Neural cell (in vitro differentiated cells): ENCODE measurements at regions not wholly inside any gene's neighbourhood (a gene's known extent, or its start where the extent isn't known, plus 50 kb on each side); places are given as distances from the start of the nearest gene placed in this dataset.

Source experiments
- H2AFZ ChIP-seq: fragments of 200-600, 300-800 bp; sonication (generic), shearing (Covaris generic); 2 replicates; pipeline ENCODE4 v1.6.0; 2014; ENCODE audit warnings: low read depth, mild to moderate bottlenecking, antibody characterized with exemption, low read length, moderate library complexity
- H3F3A ChIP-seq: fragments of 200-600 bp; shearing (Covaris generic); 2 replicates; pipeline ENCODE4 v1.6.1; 2016; ENCODE audit warnings: mild to moderate bottlenecking, moderate library complexity, mixed read lengths, antibody characterized with exemption, low read length; ENCODE audit not compliant: insufficient read depth, poor library complexity, severe bottlenecking
- H3K27ac ChIP-seq: fragments of 200-600, 300-800 bp; sonication (generic), shearing (Covaris generic); 2 replicates; pipeline ENCODE4 v1.5.1; 2014; ENCODE audit warnings: mild to moderate bottlenecking, low read length, moderate library complexity
- H3K27me3 ChIP-seq: fragments of 300-800, 200-600 bp; sonication (generic), shearing (Covaris generic); 2 replicates; pipeline ENCODE4 v1.6.0; 2014; ENCODE audit warnings: mild to moderate bottlenecking, low read depth, low read length, moderate library complexity; ENCODE audit not compliant: insufficient read depth
- H3K36me3 ChIP-seq: fragments of 300-800, 200-600 bp; sonication (generic), shearing (Covaris generic); 2 replicates; pipeline ENCODE4 v1.5.1; 2014; ENCODE audit warnings: mild to moderate bottlenecking, antibody characterized with exemption, low read length, moderate library complexity; ENCODE audit not compliant: insufficient read depth
- H3K4me2 ChIP-seq: fragments of 300-800, 200-600 bp; sonication (generic), shearing (Covaris generic); 2 replicates; pipeline ENCODE4 v1.6.0; 2014; ENCODE audit warnings: mild to moderate bottlenecking, low read length
- H3K4me3 ChIP-seq: fragments of 300-800, 200-600 bp; sonication (generic), shearing (Covaris generic); 2 replicates; pipeline ENCODE4 v1.5.1; 2014; ENCODE audit warnings: mild to moderate bottlenecking, low read length, moderate library complexity
- H3K79me2 ChIP-seq: fragments of 200-600 bp; shearing (Covaris generic); replicated peaks from 2 replicates; pipeline ENCODE4 v1.6.0; 2014; ENCODE audit warnings: mild to moderate bottlenecking, low read length, moderate library complexity; ENCODE audit not compliant: insufficient read depth
- H3K9ac ChIP-seq: fragments of 300-800, 200-600 bp; sonication (generic), shearing (Covaris generic); 2 replicates; pipeline ENCODE4 v1.6.1; 2016; ENCODE audit warnings: mild to moderate bottlenecking, low read length, mixed read lengths
- H3K9me2 ChIP-seq: fragments of 200-600 bp; shearing (Covaris generic); 2 replicates; pipeline ENCODE4 v1.6.1; 2016; ENCODE audit warnings: mild to moderate bottlenecking, low read length, mixed read lengths; ENCODE audit not compliant: insufficient read depth
- H3K9me3 ChIP-seq: fragments of 200-600, 300-800 bp; sonication (generic), shearing (Covaris generic); 2 replicates; pipeline ENCODE4 v1.6.1; 2016; ENCODE audit warnings: mild to moderate bottlenecking, mixed run types, low read length, moderate library complexity, mixed read lengths
- H4K20me1 ChIP-seq: fragments of 200-600 bp; shearing (Covaris generic); 2 replicates; pipeline ENCODE4 v1.6.1; 2016; ENCODE audit warnings: mild to moderate bottlenecking, mixed run types; ENCODE audit not compliant: insufficient read depth
- EP300 ChIP-seq: fragments of 450-650 bp; conservative IDR thresholded peaks from 2 replicates; pipeline ENCODE4 v1.6.1; 2014; ENCODE audit warnings: antibody characterized with exemption, mild to moderate bottlenecking, moderate library complexity; ENCODE audit not compliant: poor library complexity, severe bottlenecking
- EZH2 ChIP-seq: fragments of 200-600, 300-800 bp; shearing (Covaris generic), sonication (generic); IDR thresholded peaks from 2 replicates; pipeline ENCODE4 v1.6.1; 2014; ENCODE audit warnings: antibody characterized with exemption, low read length, borderline replicate concordance, mild to moderate bottlenecking; ENCODE audit not compliant: insufficient read depth, poor library complexity, severe bottlenecking
- MXI1 ChIP-seq: fragments of 450-650 bp; conservative IDR thresholded peaks from 2 replicates; pipeline ENCODE4 v1.6.1; 2014; ENCODE audit warnings: antibody characterized with exemption, mild to moderate bottlenecking; ENCODE audit not compliant: poor library complexity, severe bottlenecking
- POLR2AphosphoS5 ChIP-seq: IDR thresholded peaks from 2 replicates; pipeline ENCODE4 v1.6.1; 2012
- RAD21 ChIP-seq: fragments of 450-650 bp; conservative IDR thresholded peaks from 2 replicates; pipeline ENCODE4 v1.6.1; 2014; ENCODE audit warnings: antibody characterized with exemption, mild to moderate bottlenecking, moderate library complexity
- REST ChIP-seq: IDR thresholded peaks from 2 replicates; pipeline ENCODE4 v1.6.1; 2012; ENCODE audit warnings: borderline replicate concordance
- SMC3 ChIP-seq: fragments of 450-650 bp; conservative IDR thresholded peaks from 2 replicates; pipeline ENCODE4 v1.6.1; 2014; ENCODE audit warnings: antibody characterized with exemption, mild to moderate bottlenecking, moderate library complexity; ENCODE audit not compliant: poor library complexity
- TAF1 ChIP-seq: IDR thresholded peaks from 2 replicates; pipeline ENCODE4 v1.6.1; 2012; ENCODE audit warnings: low read depth
- TF ChIP-seq, protein P1 (sequence below): fragments of 450-650 bp; IDR thresholded peaks from 2 replicates; pipeline ENCODE4 v1.5.1; 2014; ENCODE audit warnings: antibody characterized with exemption, mild to moderate bottlenecking, moderate library complexity; ENCODE audit not compliant: poor library complexity, severe bottlenecking

DNA sequence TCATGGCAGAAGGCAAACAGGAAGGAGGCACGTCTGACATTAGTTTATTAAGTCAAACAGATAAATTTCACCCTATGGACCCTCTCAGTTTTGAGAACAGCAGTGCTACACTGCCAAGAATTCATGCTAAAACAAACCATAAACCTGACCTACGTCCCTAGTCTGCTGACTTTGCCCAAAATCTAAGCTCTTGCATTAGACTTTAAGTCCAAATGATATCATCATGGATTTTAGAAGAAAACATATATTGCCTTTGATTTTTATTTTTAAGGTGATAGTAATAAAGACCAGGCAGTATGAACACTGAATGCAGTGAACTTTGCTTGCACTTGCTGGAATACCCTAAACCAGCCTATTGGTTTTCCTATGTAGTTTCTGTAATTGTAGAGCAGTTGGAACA lies 79.6 kb upstream of the GADL1 start:
- no peak overlapping the region for H3K4me2 ChIP-seq
- H3F3A ChIP-seq, result no peaks in the 10 kb centered on the region
- no peaks in the 10 kb centered on the region for H4K20me1 ChIP-seq
- no peak for TF ChIP-seq SMC3
- no peak for TF ChIP-seq MXI1
- TF ChIP-seq RAD21, result no peak
- no peak for TF ChIP-seq TAF1
- no peak for TF ChIP-seq EZH2
- TF ChIP-seq EP300, result no peak
- TF ChIP-seq, protein P1, sequence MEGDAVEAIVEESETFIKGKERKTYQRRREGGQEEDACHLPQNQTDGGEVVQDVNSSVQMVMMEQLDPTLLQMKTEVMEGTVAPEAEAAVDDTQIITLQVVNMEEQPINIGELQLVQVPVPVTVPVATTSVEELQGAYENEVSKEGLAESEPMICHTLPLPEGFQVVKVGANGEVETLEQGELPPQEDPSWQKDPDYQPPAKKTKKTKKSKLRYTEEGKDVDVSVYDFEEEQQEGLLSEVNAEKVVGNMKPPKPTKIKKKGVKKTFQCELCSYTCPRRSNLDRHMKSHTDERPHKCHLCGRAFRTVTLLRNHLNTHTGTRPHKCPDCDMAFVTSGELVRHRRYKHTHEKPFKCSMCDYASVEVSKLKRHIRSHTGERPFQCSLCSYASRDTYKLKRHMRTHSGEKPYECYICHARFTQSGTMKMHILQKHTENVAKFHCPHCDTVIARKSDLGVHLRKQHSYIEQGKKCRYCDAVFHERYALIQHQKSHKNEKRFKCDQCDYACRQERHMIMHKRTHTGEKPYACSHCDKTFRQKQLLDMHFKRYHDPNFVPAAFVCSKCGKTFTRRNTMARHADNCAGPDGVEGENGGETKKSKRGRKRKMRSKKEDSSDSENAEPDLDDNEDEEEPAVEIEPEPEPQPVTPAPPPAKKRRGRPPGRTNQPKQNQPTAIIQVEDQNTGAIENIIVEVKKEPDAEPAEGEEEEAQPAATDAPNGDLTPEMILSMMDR, result no peak
- TF ChIP-seq REST, result no peak
- no peak for TF ChIP-seq POLR2AphosphoS5
- no peaks in the 10 kb centered on the region for H3K27me3 ChIP-seq
- no peak overlapping the region for H3K9ac ChIP-seq
- H3K4me3 ChIP-seq, result no peak overlapping the region
- H3K9me2 ChIP-seq, result no peaks in the 10 kb centered on the region
- H2AFZ ChIP-seq, result no peak overlapping the region
- H3K36me3 ChIP-seq, result no peaks in the 10 kb centered on the region
- H3K27ac ChIP-seq, result no peak overlapping the region
- no peaks in the 10 kb centered on the region for H3K79me2 ChIP-seq
- no peaks in the 10 kb centered on the region for H3K9me3 ChIP-seq

DNA sequence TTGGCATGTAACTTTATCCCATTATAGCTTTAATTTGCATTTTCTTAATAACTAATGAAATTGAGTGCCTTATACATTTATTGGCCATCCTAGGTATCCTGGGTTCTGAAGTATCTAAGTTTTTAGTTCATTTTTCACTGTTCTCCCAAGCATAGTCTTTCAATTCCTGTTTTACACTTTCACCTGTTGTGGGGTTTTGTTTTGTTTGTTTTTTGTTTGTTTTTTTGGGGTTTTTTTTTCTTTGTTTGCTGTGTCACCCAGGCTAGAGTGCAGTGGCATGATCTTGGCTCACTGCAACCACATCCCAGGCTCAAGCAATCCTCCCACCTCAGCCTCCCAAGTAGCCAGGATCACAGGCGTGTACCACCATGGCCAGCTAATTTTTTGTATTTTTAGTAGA lies 83.1 kb upstream of the GADL1 start:
- Histone ChIP-seq H3K9me3 (no peaks in the 10 kb centered on the region), H3K36me3 (no peaks in the 10 kb centered on the region), H3K79me2 (no peaks in the 10 kb centered on the region), H3K4me3 (no peak overlapping the region), H3K9ac (no peak overlapping the region), H3F3A (no peaks in the 10 kb centered on the region), H3K9me2 (no peaks in the 10 kb centered on the region), H3K27me3 (no peaks in the 10 kb centered on the region), H4K20me1 (no peaks in the 10 kb centered on the region), H2AFZ (no peak overlapping the region), H3K4me2 (no peak overlapping the region), H3K27ac (no peak overlapping the region)
- TF ChIP-seq SMC3 (no peak), EP300 (no peak), POLR2AphosphoS5 (no peak), EZH2 (no peak)

- Histone ChIP-seq H4K20me1 (no peaks in the 10 kb centered on the region), H2AFZ (no peak overlapping the region), H3K27me3 (no peaks in the 10 kb centered on the region), H3K4me2 (no peak overlapping the region), H3K9me3 (no peaks in the 10 kb centered on the region), H3K36me3 (no peaks in the 10 kb centered on the region), H3K27ac (no peak overlapping the region), H3F3A (no peaks in the 10 kb centered on the region), H3K4me3 (no peak overlapping the region), H3K9ac (no peak overlapping the region), H3K9me2 (no peaks in the 10 kb centered on the region), H3K79me2 (no peaks in the 10 kb centered on the region)
- TF ChIP-seq MXI1 (no peak), SMC3 (no peak), POLR2AphosphoS5 (no peak), TAF1 (no peak), RAD21 (no peak), EP300 (no peak), EZH2 (no peak), REST (no peak)
- TF ChIP-seq, protein P1, result no peak
Measured at GRCh38 chr3:30980993-30981392, 86.5 kb upstream of the GADL1 start.
